ENCODE measurements at regions not wholly inside any gene's neighbourhood (a gene's known extent, or its start where the extent isn't known, plus 50 kb on each side); places are given as distances from the start of the nearest gene placed in this dataset.

DNA sequence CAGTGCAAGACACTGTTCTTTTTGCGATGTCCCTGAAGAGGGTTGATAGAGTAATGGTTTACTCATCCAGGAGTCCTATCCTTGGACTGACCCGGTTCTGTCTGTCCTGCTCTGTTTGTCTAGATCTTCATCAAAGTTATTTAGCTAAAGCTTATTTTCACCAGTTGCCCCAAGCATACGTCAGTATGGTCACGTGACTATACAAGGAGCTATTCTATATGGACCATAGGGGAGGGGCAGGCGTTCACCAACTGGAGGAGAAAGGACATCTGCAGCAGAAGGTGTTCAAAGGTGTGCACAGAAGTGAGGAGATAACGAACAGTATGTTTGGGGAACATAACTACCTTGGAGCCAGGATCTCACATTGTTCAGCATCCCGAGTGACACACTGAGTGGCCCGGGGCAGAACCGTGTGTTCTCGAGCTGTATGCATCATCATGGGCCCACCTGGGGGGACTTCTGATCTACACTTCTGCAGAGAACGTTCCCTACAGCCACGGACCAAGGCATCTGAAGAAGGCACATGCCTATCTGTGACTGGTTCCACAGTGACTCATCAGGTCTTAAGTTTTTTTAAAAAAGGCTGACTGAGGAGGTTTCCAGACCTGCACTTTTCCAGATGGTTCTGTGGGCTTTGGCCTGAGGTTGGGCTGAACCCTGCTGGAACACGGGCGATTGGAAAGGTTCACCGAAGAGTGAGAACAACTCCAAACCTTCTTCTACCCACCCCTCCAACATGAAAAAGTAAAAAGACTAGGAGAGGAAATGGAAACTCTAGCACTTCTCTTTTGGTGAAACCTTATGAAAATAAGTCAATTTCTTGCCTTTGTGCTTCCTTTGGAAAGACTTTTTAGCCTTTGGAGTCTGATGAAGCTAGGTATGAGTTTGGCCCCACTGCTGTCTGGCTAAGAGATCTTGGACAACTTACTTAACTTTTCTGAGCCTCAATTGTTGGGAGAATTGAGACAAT, 68.6 kb upstream of the YWHAQ start:
- no peak overlapping the region for H3K4me3 ChIP-seq (ENCODE audit: low read length, poor library complexity, severe bottlenecking)
- no peaks in the 10 kb centered on the region for H4K20me1 ChIP-seq (ENCODE audit: insufficient read depth, low read length, poor library complexity, severe bottlenecking)
- no peak overlapping the region for H3K4me2 ChIP-seq (ENCODE audit: low read depth, low read length, poor library complexity, severe bottlenecking)
- H2AFZ ChIP-seq (ENCODE audit: low read length) = no peak overlapping the region
- H3K9me3 ChIP-seq (ENCODE audit: insufficient read depth, low read depth, low read length) = no peaks in the 10 kb centered on the region
- H3K9me2 ChIP-seq (replicated peaks; ENCODE audit: low read depth, low read length) = no peaks in the 10 kb centered on the region
- TF ChIP-seq EZH2phosphoT487 (IDR thresholded peaks at IDR 0.05; ENCODE audit: borderline replicate concordance) = no peak
- TF ChIP-seq, protein P1, sequence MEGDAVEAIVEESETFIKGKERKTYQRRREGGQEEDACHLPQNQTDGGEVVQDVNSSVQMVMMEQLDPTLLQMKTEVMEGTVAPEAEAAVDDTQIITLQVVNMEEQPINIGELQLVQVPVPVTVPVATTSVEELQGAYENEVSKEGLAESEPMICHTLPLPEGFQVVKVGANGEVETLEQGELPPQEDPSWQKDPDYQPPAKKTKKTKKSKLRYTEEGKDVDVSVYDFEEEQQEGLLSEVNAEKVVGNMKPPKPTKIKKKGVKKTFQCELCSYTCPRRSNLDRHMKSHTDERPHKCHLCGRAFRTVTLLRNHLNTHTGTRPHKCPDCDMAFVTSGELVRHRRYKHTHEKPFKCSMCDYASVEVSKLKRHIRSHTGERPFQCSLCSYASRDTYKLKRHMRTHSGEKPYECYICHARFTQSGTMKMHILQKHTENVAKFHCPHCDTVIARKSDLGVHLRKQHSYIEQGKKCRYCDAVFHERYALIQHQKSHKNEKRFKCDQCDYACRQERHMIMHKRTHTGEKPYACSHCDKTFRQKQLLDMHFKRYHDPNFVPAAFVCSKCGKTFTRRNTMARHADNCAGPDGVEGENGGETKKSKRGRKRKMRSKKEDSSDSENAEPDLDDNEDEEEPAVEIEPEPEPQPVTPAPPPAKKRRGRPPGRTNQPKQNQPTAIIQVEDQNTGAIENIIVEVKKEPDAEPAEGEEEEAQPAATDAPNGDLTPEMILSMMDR (conservative IDR thresholded peaks at IDR 0.05; ENCODE audit: low read length) = no peak
- H3F3A ChIP-seq (ENCODE audit: low read depth) = no peaks in the 10 kb centered on the region
- no peaks in the 10 kb centered on the region for H3K36me3 ChIP-seq (ENCODE audit: insufficient read depth, low read length)
- no peak overlapping the region for H3K9ac ChIP-seq (ENCODE audit: low read depth, low read length, poor library complexity, severe bottlenecking)
- H3K27me3 ChIP-seq (ENCODE audit: insufficient read depth, low read length, poor library complexity, severe bottlenecking) = no peaks in the 10 kb centered on the region
- no peaks in the 10 kb centered on the region for H3K79me2 ChIP-seq (ENCODE audit: insufficient read depth, low read length)
- peaks cover 19% of the 10 kb centered on the region for H3K4me1 ChIP-seq (ENCODE audit: insufficient read depth, low read length, poor library complexity, severe bottlenecking)

DNA sequence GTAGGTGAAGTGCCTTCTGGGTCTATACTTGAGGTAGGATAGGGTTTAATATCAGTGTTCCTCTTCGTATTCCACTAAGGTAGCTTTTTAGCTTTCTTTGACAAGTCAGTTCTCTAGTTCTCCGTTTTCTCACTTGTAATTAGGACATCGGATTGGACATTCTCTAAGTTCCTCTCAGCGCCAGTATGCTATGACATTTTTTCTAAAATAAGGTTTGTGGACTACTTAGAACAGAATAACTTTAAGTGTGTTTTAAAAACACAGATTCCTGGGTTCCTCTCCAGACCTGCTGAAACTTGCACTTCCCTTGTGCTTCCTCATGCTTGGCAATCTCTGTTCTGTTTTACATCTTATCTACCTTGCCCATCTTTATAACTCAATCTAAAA, 69.3 kb upstream of the YWHAQ start:
- no peak overlapping the region for H3K4me2 ChIP-seq (ENCODE audit: low read depth, low read length, poor library complexity, severe bottlenecking)
- no peaks in the 10 kb centered on the region for H3K79me2 ChIP-seq (ENCODE audit: insufficient read depth, low read length)
- no peaks in the 10 kb centered on the region for H3K9me2 ChIP-seq (replicated peaks; ENCODE audit: low read depth, low read length)
- H3K9me3 ChIP-seq (ENCODE audit: insufficient read depth, low read depth, low read length) = no peaks in the 10 kb centered on the region
- no peak overlapping the region for H3K4me3 ChIP-seq (ENCODE audit: low read length, poor library complexity, severe bottlenecking)
- H3F3A ChIP-seq (ENCODE audit: low read depth) = no peaks in the 10 kb centered on the region
- peaks cover 19% of the 10 kb centered on the region for H3K4me1 ChIP-seq (ENCODE audit: insufficient read depth, low read length, poor library complexity, severe bottlenecking)
- H4K20me1 ChIP-seq (ENCODE audit: insufficient read depth, low read length, poor library complexity, severe bottlenecking) = no peaks in the 10 kb centered on the region
- TF ChIP-seq, protein P1 (conservative IDR thresholded peaks at IDR 0.05; ENCODE audit: low read length) = no peak
- TF ChIP-seq EZH2phosphoT487 (IDR thresholded peaks at IDR 0.05; ENCODE audit: borderline replicate concordance) = no peak
- H2AFZ ChIP-seq (ENCODE audit: low read length) = no peak overlapping the region
- H3K9ac ChIP-seq (ENCODE audit: low read depth, low read length, poor library complexity, severe bottlenecking) = no peak overlapping the region
- no peaks in the 10 kb centered on the region for H3K36me3 ChIP-seq (ENCODE audit: insufficient read depth, low read length)
- H3K27me3 ChIP-seq (ENCODE audit: insufficient read depth, low read length, poor library complexity, severe bottlenecking) = no peaks in the 10 kb centered on the region

DNA sequence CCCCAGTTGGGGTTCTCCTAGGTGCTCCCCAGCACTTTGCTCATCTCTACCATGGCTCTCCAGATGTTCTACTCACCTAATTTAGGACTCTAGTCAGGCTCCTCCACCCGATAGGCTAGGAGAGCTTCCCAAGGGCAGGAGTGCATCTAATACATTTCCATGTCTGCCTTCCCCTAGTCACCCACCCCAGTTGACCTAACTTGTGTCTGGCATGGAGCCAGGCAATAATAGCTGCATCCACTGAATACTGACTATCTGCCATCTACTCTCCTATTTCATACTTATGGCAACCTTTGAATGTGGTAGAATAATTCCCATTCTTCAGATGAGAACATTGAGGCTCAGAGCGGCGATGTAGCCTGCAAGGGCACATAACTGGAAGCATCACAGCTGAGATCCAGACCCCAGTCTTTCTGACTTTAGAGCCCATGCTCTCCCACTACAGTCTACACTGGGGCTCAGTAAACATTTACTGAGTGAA, 71.8 kb upstream of the YWHAQ start:
- peaks cover 19% of the 10 kb centered on the region for H3K4me1 ChIP-seq (ENCODE audit: insufficient read depth, low read length, poor library complexity, severe bottlenecking)
- no peak overlapping the region for H2AFZ ChIP-seq (ENCODE audit: low read length)
- H3K9me2 ChIP-seq (replicated peaks; ENCODE audit: low read depth, low read length) = no peaks in the 10 kb centered on the region
- no peaks in the 10 kb centered on the region for H3K27me3 ChIP-seq (ENCODE audit: insufficient read depth, low read length, poor library complexity, severe bottlenecking)
- TF ChIP-seq EZH2phosphoT487 (IDR thresholded peaks at IDR 0.05; ENCODE audit: borderline replicate concordance) = no peak
- TF ChIP-seq, protein P1 (conservative IDR thresholded peaks at IDR 0.05; ENCODE audit: low read length) = no peak
- H3K4me2 ChIP-seq (ENCODE audit: low read depth, low read length, poor library complexity, severe bottlenecking) = peak overlapping the region; percentile 37
- H3K9me3 ChIP-seq (ENCODE audit: insufficient read depth, low read depth, low read length) = no peaks in the 10 kb centered on the region
- H4K20me1 ChIP-seq (ENCODE audit: insufficient read depth, low read length, poor library complexity, severe bottlenecking) = no peaks in the 10 kb centered on the region
- H3K79me2 ChIP-seq (ENCODE audit: insufficient read depth, low read length) = no peaks in the 10 kb centered on the region
- H3F3A ChIP-seq (ENCODE audit: low read depth) = no peaks in the 10 kb centered on the region
- no peak overlapping the region for H3K9ac ChIP-seq (ENCODE audit: low read depth, low read length, poor library complexity, severe bottlenecking)
- H3K4me3 ChIP-seq (ENCODE audit: low read length, poor library complexity, severe bottlenecking) = no peak overlapping the region
- no peaks in the 10 kb centered on the region for H3K36me3 ChIP-seq (ENCODE audit: insufficient read depth, low read length)
